Sigmoid colon (tissue), 4 donors: ENCODE measurements at regions not wholly inside any gene's neighbourhood (a gene's known extent, or its start where the extent isn't known, plus 50 kb on each side); places are given as distances from the start of the nearest gene placed in this dataset.

Source experiments
- POLR2AphosphoS5 ChIP-seq, 4 donors: sonication (generic); formaldehyde crosslinking; IDR thresholded peaks; one replicate each; pipeline ENCODE4 v1.6.1; 2017; ENCODE audit warnings: antibody characterized with exemption in 4 of 4
- TF ChIP-seq, protein P1 (sequence below), 4 experiments: fragments of 450-650 bp in 3 of 4; fragments of 200-600 bp in 1 of 4; IDR thresholded peaks; one replicate each; pipeline ENCODE4 v1.5.1; 2016 to 2019; ENCODE audit warnings: antibody characterized with exemption in 4 of 4, mild to moderate bottlenecking in 3 of 4, moderate library complexity in 2 of 4

DNA sequence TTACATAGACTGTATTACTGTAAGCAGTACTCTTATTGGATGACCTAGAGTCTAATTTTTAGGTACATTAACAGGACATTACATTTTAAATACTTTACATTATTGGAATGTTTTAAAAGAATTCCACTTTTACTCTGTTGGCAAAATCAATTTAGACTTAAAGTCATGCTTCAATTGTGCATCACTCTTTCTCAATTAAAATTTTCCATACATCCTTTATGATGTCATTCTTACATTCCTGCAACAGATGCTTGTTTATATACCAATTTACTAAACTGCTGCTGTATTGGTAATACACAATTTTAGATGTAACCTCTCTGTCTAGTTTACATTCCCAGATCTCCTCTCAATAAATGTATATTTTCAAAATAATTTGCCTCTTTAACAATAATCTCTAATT lies 440.1 kb downstream of the ZEB2 start:
- TF ChIP-seq, protein P1, sequence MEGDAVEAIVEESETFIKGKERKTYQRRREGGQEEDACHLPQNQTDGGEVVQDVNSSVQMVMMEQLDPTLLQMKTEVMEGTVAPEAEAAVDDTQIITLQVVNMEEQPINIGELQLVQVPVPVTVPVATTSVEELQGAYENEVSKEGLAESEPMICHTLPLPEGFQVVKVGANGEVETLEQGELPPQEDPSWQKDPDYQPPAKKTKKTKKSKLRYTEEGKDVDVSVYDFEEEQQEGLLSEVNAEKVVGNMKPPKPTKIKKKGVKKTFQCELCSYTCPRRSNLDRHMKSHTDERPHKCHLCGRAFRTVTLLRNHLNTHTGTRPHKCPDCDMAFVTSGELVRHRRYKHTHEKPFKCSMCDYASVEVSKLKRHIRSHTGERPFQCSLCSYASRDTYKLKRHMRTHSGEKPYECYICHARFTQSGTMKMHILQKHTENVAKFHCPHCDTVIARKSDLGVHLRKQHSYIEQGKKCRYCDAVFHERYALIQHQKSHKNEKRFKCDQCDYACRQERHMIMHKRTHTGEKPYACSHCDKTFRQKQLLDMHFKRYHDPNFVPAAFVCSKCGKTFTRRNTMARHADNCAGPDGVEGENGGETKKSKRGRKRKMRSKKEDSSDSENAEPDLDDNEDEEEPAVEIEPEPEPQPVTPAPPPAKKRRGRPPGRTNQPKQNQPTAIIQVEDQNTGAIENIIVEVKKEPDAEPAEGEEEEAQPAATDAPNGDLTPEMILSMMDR (IDR thresholded peaks at IDR 0.05) = no peak
- TF ChIP-seq POLR2AphosphoS5 (IDR thresholded peaks at IDR 0.05) = no peak
